MCF 10A (cell line): ENCODE measurements at regions not wholly inside any gene's neighbourhood (a gene's known extent, or its start where the extent isn't known, plus 50 kb on each side); places are given as distances from the start of the nearest gene placed in this dataset.
"Not testable (repeated sequence)": the region's sequence is repeated elsewhere in the genome, so short reads cannot be mapped to it uniquely, and the experiment has no call there.

Experiments
- BruUV-seq: library from RNA; stranded (reverse); fragments of 400-500 nt; replicated peaks from 2 replicates; lab custom pipeline; 2021; lab: Mats Ljungman, UMichigan
- CTCF ChIA-PET: fragments of 300-600 bp; sonication (Branson Sonifier 250); formaldehyde crosslinking; extraction: SDS; loops from one replicate; lab custom pipeline; 2021; ENCODE audit warnings: antibody characterized with exemption, inconsistent platforms; lab: Yijun Ruan, JAX
- POLR2A ChIA-PET: fragments of 300-600, 350-650 bp; sonication (Branson Sonifier 250); formaldehyde crosslinking; extraction: SDS; loops from one replicate; lab custom pipeline; 2020; ENCODE audit warnings: antibody characterized with exemption, inconsistent platforms; lab: Yijun Ruan, JAX
- DNase-seq: peaks from one replicate; pipeline ENCODE4 v3.0.0-alpha.2; 2018; ENCODE audit not compliant: unreplicated experiment
- H3K27ac Mint-ChIP-seq: one replicate; pipeline ENCODE4 v1.8.0; 2022; ENCODE audit warnings: mild to moderate bottlenecking, low read depth, mixed read lengths; ENCODE audit not compliant: unreplicated experiment
- H3K27me3 Mint-ChIP-seq: one replicate; pipeline ENCODE4 v1.8.0; 2022; ENCODE audit warnings: mixed read lengths; ENCODE audit not compliant: insufficient read depth, unreplicated experiment
- H3K36me3 Mint-ChIP-seq: one replicate; pipeline ENCODE4 v1.8.0; 2022; ENCODE audit warnings: mild to moderate bottlenecking, moderate library complexity, mixed read lengths; ENCODE audit not compliant: insufficient read depth, unreplicated experiment
- H3K4me1 Mint-ChIP-seq: one replicate; pipeline ENCODE4 v1.8.0; 2022; ENCODE audit warnings: mixed read lengths; ENCODE audit not compliant: insufficient read depth, unreplicated experiment
- H3K4me3 Mint-ChIP-seq: one replicate; pipeline ENCODE4 v1.8.0; 2022; ENCODE audit warnings: mild to moderate bottlenecking, moderate library complexity, mixed read lengths; ENCODE audit not compliant: unreplicated experiment
- H3K9me3 Mint-ChIP-seq: one replicate; pipeline ENCODE4 v1.8.0; 2022; ENCODE audit warnings: mixed read lengths; ENCODE audit not compliant: unreplicated experiment
- intact Hi-C: fragments of 100-400 bp; cut with micrococcal nuclease; formaldehyde crosslinking; loops from 2 replicates; pipeline ENCODE4 v1.14.1; 2022
- TF ChIP-seq, protein P1 (sequence below): fragments of 200-600 bp; IDR thresholded peaks from one replicate; pipeline ENCODE4 v1.8.0; 2022; ENCODE audit warnings: antibody characterized with exemption, mild to moderate bottlenecking; ENCODE audit not compliant: unreplicated experiment

DNA sequence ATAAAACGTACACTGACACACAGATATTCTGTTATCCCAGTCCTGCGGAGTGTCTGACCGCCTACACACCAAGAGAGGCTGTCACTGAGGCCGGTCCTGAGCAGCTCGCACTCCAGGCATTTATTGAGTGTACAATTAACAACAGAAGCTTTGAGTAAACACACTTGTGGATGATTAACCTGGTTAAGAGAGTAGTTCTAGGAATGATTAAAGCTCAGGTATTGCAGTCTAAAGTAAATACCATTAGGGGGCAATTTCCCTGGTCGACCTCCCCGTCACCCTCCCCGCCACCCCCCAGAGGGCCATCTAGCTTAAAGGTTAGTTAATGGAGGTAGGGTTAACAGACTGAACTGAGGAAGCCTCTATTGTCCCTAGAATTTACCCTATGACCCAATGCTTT is 1278.5 kb downstream of the NSUN3 start:
- ChIA-PET POLR2A (no interaction called here), CTCF (interaction anchor here (0.5 kb wide), 1 partner anchor 1182 kb away, joined by 3 read pairs; no protein-coding TSS in a partner anchor)
- Mint-ChIP-seq H3K27ac (no peak overlapping the region), H3K9me3 (no peaks in the 10 kb centered on the region), H3K27me3 (peaks cover 88% of the 10 kb centered on the region), H3K4me1 (no peaks in the 10 kb centered on the region), H3K36me3 (no peaks in the 10 kb centered on the region), H3K4me3 (no peak overlapping the region)
- no peak for DNase-seq
- TF ChIP-seq, protein P1, sequence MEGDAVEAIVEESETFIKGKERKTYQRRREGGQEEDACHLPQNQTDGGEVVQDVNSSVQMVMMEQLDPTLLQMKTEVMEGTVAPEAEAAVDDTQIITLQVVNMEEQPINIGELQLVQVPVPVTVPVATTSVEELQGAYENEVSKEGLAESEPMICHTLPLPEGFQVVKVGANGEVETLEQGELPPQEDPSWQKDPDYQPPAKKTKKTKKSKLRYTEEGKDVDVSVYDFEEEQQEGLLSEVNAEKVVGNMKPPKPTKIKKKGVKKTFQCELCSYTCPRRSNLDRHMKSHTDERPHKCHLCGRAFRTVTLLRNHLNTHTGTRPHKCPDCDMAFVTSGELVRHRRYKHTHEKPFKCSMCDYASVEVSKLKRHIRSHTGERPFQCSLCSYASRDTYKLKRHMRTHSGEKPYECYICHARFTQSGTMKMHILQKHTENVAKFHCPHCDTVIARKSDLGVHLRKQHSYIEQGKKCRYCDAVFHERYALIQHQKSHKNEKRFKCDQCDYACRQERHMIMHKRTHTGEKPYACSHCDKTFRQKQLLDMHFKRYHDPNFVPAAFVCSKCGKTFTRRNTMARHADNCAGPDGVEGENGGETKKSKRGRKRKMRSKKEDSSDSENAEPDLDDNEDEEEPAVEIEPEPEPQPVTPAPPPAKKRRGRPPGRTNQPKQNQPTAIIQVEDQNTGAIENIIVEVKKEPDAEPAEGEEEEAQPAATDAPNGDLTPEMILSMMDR: no peak
- BruUV-seq: no TSS peak
- intact Hi-C loops: no loop called here

DNA sequence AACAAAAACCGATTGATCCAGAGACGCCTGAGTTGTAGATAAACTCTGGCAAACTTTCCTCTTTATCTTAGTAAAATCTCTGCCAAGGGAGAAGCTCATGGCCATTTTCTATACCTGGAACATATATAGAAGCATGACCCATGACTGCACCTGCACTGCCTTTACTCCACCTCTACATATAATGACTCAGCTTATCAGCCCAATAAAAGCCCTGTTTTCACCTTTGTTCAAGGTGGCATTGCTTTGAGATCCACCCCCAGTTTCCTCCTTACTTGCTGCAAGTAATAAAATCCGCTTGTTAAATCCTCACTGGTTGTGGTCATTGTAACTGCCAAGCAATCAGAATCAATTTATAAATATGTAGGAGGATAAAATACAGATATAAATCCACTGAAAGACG is 1280.4 kb downstream of the NSUN3 start:
- BruUV-seq: no TSS peak
- no peak for DNase-seq
- intact Hi-C loops: no loop called here
- POLR2A ChIA-PET: no interaction called here
- no peak overlapping the region for H3K4me3 Mint-ChIP-seq
- peaks cover 85% of the 10 kb centered on the region for H3K27me3 Mint-ChIP-seq
- H3K27ac Mint-ChIP-seq: no peak overlapping the region
- no peaks in the 10 kb centered on the region for H3K4me1 Mint-ChIP-seq
- H3K36me3 Mint-ChIP-seq: no peaks in the 10 kb centered on the region
- H3K9me3 Mint-ChIP-seq: no peaks in the 10 kb centered on the region
- TF ChIP-seq, protein P1: no peak
- CTCF ChIA-PET: interaction anchor here (0.6 kb wide), 1 partner anchor 20 kb away, joined by 3 read pairs; no protein-coding TSS in a partner anchor

DNA sequence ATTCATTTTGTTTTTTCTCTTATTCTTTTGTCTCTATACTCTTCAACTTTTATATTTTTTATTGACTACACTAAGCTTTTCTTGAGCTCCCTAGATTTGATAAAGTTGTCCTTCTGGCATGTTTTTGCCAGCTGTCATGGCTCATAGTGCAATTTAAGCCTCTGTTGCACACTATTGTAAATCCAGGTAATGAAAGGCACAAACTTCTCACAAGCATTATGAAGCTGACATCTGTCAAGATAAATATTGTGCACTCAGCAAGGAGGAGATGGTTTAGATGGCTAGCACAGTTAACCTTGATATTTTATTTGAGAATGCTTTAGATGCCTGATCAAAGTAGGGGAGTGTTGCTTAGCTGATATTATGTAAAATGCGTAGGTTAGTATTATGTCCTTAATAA is 1280.9 kb downstream of the NSUN3 start:
- intact Hi-C loops: no loop called here
- no peak overlapping the region for H3K4me3 Mint-ChIP-seq
- H3K27ac Mint-ChIP-seq: no peak overlapping the region
- DNase-seq: no peak
- POLR2A ChIA-PET: no interaction called here
- no peaks in the 10 kb centered on the region for H3K4me1 Mint-ChIP-seq
- BruUV-seq: no TSS peak
- TF ChIP-seq, protein P1: no peak
- CTCF ChIA-PET: interaction anchor here (0.6 to 1.0 kb wide), 2 partner anchors 55 to 223 kb away, joined by 3 to 4 read pairs; no protein-coding TSS in a partner anchor
- H3K9me3 Mint-ChIP-seq: no peaks in the 10 kb centered on the region
- H3K36me3 Mint-ChIP-seq: no peaks in the 10 kb centered on the region
- peaks cover 85% of the 10 kb centered on the region for H3K27me3 Mint-ChIP-seq

DNA sequence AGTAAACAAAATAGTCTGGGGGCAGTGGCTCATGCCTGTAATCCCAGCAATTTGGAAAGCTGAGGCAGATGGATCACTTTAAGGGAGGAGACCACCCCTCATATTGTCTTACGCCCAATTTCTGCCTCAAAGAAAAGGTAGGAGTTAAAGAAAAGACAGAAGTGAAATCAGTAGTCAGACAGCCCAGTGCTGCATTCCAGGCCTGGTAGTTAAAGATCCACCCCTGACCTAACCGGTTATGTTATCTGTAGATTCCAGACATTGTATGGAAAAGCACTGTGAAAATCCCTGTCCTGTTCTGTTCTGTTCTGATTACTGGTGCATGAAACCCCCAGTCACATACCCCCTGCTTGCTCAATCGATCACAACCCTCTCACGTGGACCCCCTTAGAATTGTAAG is 1285.1 kb downstream of the NSUN3 start:
- POLR2A ChIA-PET, H3K9me3 Mint-ChIP-seq, H3K36me3 Mint-ChIP-seq, H3K27ac Mint-ChIP-seq, H3K4me3 Mint-ChIP-seq, H3K4me1 Mint-ChIP-seq, intact Hi-C loops, BruUV-seq, DNase-seq: not testable (repeated sequence)
- CTCF ChIA-PET: interaction anchor here (1.1 kb wide), 1 partner anchor 9 kb away, joined by 3 read pairs; no protein-coding TSS in a partner anchor
- peaks cover 90% of the 10 kb centered on the region for H3K27me3 Mint-ChIP-seq
